Ishikawa (cell line): ENCODE measurements at regions not wholly inside any gene's neighbourhood (a gene's known extent, or its start where the extent isn't known, plus 50 kb on each side); places are given as distances from the start of the nearest gene placed in this dataset.

Experiments used
- CEBPB ChIP-seq: IDR thresholded peaks from 2 replicates; pipeline ENCODE4 v1.6.1; 2012
- CREB1 ChIP-seq: IDR thresholded peaks from 2 replicates; pipeline ENCODE4 v1.6.1; 2012; ENCODE audit warnings: low read depth
- EGR1 ChIP-seq: IDR thresholded peaks from 2 replicates; pipeline ENCODE4 v1.6.1; 2012
- EP300 ChIP-seq: IDR thresholded peaks from 2 replicates; pipeline ENCODE4 v1.6.1; 2012; ENCODE audit warnings: borderline replicate concordance
- FOXM1 ChIP-seq: IDR thresholded peaks from 2 replicates; pipeline ENCODE4 v1.6.1; 2012; ENCODE audit warnings: low read depth, borderline replicate concordance
- MAX ChIP-seq: IDR thresholded peaks from 2 replicates; pipeline ENCODE4 v1.6.1; 2012
- NFIC ChIP-seq: IDR thresholded peaks from 2 replicates; pipeline ENCODE4 v1.6.1; 2012
- RAD21 ChIP-seq: IDR thresholded peaks from 2 replicates; pipeline ENCODE4 v1.6.1; 2012; ENCODE audit warnings: low read depth
- TAF1 ChIP-seq: IDR thresholded peaks from 2 replicates; pipeline ENCODE4 v1.6.1; 2012; ENCODE audit warnings: low read depth, mild to moderate bottlenecking
- TCF12 ChIP-seq: IDR thresholded peaks from 2 replicates; pipeline ENCODE4 v1.6.1; 2012; ENCODE audit warnings: low read depth
- TEAD4 ChIP-seq: IDR thresholded peaks from 2 replicates; pipeline ENCODE4 v1.6.1; 2012
- USF1 ChIP-seq: IDR thresholded peaks from 2 replicates; pipeline ENCODE4 v1.6.1; 2012
- YY1 ChIP-seq: IDR thresholded peaks from 2 replicates; pipeline ENCODE4 v1.6.1; 2012; ENCODE audit warnings: low read depth
- TF ChIP-seq, protein P1 (sequence below): IDR thresholded peaks from 2 replicates; pipeline ENCODE4 v1.6.1; 2012; ENCODE audit warnings: low read depth, mild to moderate bottlenecking

DNA sequence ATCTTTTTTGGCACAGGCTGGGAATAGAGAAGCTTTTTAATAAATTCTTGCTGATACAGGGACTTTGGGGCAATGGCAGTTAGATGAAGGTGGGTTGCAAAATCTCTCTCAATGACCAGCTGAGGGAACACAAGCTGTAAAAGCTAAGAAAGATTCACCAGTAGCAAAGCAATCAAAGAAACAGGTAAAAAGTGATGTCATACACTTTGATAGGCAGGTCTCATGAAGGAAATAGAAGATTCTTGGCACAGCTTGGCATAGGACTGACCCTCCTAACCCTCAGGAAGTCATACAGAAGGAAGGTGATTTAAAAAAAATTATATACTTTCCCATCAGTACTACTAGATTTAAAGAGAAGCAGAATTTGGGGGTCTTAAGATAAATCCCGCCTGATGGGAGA lies 263.6 kb downstream of the LPIN1 start:
- TF ChIP-seq CEBPB (no peak), MAX (no peak), USF1 (no peak), EP300 (no peak), RAD21 (no peak), FOXM1 (no peak), EGR1 (no peak), TEAD4 (no peak), TAF1 (no peak), NFIC (no peak), YY1 (no peak), CREB1 (no peak), TCF12 (no peak)
- TF ChIP-seq, protein P1, sequence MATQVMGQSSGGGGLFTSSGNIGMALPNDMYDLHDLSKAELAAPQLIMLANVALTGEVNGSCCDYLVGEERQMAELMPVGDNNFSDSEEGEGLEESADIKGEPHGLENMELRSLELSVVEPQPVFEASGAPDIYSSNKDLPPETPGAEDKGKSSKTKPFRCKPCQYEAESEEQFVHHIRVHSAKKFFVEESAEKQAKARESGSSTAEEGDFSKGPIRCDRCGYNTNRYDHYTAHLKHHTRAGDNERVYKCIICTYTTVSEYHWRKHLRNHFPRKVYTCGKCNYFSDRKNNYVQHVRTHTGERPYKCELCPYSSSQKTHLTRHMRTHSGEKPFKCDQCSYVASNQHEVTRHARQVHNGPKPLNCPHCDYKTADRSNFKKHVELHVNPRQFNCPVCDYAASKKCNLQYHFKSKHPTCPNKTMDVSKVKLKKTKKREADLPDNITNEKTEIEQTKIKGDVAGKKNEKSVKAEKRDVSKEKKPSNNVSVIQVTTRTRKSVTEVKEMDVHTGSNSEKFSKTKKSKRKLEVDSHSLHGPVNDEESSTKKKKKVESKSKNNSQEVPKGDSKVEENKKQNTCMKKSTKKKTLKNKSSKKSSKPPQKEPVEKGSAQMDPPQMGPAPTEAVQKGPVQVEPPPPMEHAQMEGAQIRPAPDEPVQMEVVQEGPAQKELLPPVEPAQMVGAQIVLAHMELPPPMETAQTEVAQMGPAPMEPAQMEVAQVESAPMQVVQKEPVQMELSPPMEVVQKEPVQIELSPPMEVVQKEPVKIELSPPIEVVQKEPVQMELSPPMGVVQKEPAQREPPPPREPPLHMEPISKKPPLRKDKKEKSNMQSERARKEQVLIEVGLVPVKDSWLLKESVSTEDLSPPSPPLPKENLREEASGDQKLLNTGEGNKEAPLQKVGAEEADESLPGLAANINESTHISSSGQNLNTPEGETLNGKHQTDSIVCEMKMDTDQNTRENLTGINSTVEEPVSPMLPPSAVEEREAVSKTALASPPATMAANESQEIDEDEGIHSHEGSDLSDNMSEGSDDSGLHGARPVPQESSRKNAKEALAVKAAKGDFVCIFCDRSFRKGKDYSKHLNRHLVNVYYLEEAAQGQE: no peak
